Ishikawa (cell line): ENCODE measurements at regions not wholly inside any gene's neighbourhood (a gene's known extent, or its start where the extent isn't known, plus 50 kb on each side); places are given as distances from the start of the nearest gene placed in this dataset.

ENCODE experiments used
- CEBPB ChIP-seq: IDR thresholded peaks from 2 replicates; pipeline ENCODE4 v1.6.1; 2012
- CREB1 ChIP-seq: IDR thresholded peaks from 2 replicates; pipeline ENCODE4 v1.6.1; 2012; ENCODE audit warnings: low read depth
- EGR1 ChIP-seq: IDR thresholded peaks from 2 replicates; pipeline ENCODE4 v1.6.1; 2012
- EP300 ChIP-seq: IDR thresholded peaks from 2 replicates; pipeline ENCODE4 v1.6.1; 2012; ENCODE audit warnings: borderline replicate concordance
- FOXM1 ChIP-seq: IDR thresholded peaks from 2 replicates; pipeline ENCODE4 v1.6.1; 2012; ENCODE audit warnings: low read depth, borderline replicate concordance
- MAX ChIP-seq: IDR thresholded peaks from 2 replicates; pipeline ENCODE4 v1.6.1; 2012
- RAD21 ChIP-seq: IDR thresholded peaks from 2 replicates; pipeline ENCODE4 v1.6.1; 2012; ENCODE audit warnings: low read depth
- REST ChIP-seq: IDR thresholded peaks from 2 replicates; pipeline ENCODE4 v1.6.1; 2012; ENCODE audit warnings: low read depth, mild to moderate bottlenecking
- TCF12 ChIP-seq: IDR thresholded peaks from 2 replicates; pipeline ENCODE4 v1.6.1; 2012; ENCODE audit warnings: low read depth
- USF1 ChIP-seq: IDR thresholded peaks from 2 replicates; pipeline ENCODE4 v1.6.1; 2012
- ZBTB7A ChIP-seq: IDR thresholded peaks from 2 replicates; pipeline ENCODE4 v1.6.1; 2012; ENCODE audit warnings: low read depth

- TF ChIP-seq MAX = no peak
- TF ChIP-seq EP300 = no peak
- no peak for TF ChIP-seq EGR1
- no peak for TF ChIP-seq USF1
- no peak for TF ChIP-seq CREB1
- no peak for TF ChIP-seq ZBTB7A
- no peak for TF ChIP-seq REST
- no peak for TF ChIP-seq TCF12
- no peak for TF ChIP-seq CEBPB
- no peak for TF ChIP-seq RAD21
- no peak for TF ChIP-seq FOXM1
These were observed 655.3 kb downstream of the SLC16A7 start for GRCh38 chr12:60251091-60251490.
